ENCODE measurements at regions not wholly inside any gene's neighbourhood (a gene's known extent, or its start where the extent isn't known, plus 50 kb on each side); places are given as distances from the start of the nearest gene placed in this dataset.

DNA sequence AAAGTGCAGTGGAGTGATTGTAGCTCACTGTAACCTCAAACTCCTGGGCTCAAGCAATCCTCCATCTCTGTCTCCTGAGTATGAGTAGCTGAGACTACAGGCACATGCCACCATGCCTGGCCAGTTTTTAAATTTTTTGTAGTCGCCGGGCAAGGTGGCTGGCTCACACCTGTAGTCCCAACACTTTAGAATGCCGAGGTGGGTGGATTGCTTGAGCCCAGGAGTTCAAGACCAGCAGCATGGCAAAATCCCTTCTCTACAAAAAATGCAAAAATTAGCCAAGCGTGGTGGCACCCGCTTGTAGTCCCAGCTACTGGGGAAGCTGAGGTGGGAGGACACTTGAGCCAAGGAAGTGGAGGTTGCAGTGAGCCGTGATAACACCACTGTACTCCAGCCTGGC is 219.5 kb downstream of the KLHL28 start:
- TF ChIP-seq, protein P1, sequence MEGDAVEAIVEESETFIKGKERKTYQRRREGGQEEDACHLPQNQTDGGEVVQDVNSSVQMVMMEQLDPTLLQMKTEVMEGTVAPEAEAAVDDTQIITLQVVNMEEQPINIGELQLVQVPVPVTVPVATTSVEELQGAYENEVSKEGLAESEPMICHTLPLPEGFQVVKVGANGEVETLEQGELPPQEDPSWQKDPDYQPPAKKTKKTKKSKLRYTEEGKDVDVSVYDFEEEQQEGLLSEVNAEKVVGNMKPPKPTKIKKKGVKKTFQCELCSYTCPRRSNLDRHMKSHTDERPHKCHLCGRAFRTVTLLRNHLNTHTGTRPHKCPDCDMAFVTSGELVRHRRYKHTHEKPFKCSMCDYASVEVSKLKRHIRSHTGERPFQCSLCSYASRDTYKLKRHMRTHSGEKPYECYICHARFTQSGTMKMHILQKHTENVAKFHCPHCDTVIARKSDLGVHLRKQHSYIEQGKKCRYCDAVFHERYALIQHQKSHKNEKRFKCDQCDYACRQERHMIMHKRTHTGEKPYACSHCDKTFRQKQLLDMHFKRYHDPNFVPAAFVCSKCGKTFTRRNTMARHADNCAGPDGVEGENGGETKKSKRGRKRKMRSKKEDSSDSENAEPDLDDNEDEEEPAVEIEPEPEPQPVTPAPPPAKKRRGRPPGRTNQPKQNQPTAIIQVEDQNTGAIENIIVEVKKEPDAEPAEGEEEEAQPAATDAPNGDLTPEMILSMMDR (IDR thresholded peaks at IDR 0.05; ENCODE audit: low read depth, low read length, poor library complexity, severe bottlenecking) = no peak
- no peak for TF ChIP-seq EZH2phosphoT487 (IDR thresholded peaks at IDR 0.05; ENCODE audit: borderline replicate concordance, low read length)

Measured in DOHH2 (cell line).